SK-N-SH treated with all-trans-retinoic acid at 6 μM for 48 hours (cell line): ENCODE measurements at regions not wholly inside any gene's neighbourhood (a gene's known extent, or its start where the extent isn't known, plus 50 kb on each side); places are given as distances from the start of the nearest gene placed in this dataset.

Experiments
- ATAC-seq: fragments of 200-7000 bp; cut with Tn5 transposase; 3 replicates; pipeline ENCODE4 v1.9.1; 2020; ENCODE audit warnings: mild to moderate bottlenecking, moderate library complexity
- ARNTL ChIP-seq: fragments of 450-650 bp; formaldehyde crosslinking; IDR thresholded peaks from 2 replicates; pipeline ENCODE4 v1.5.0; 2020; ENCODE audit warnings: low read depth, mild to moderate bottlenecking, moderate library complexity, borderline replicate concordance
- BACH2 ChIP-seq: fragments of 250-450 bp; sonication (Bioruptor Pico); IDR thresholded peaks from 2 replicates; pipeline ENCODE4 v1.9.0; 2021; ENCODE audit warnings: mild to moderate bottlenecking, borderline replicate concordance
- CSDC2 ChIP-seq: fragments of 250-450 bp; sonication (Bioruptor Pico); IDR thresholded peaks from 2 replicates; pipeline ENCODE4 v1.5.0; 2020; ENCODE audit warnings: mild to moderate bottlenecking, moderate library complexity
- GLIS3 ChIP-seq: fragments of 250-450 bp; sonication (Bioruptor Pico); IDR thresholded peaks from 2 replicates; pipeline ENCODE4 v1.5.0; 2020; ENCODE audit warnings: mild to moderate bottlenecking, moderate library complexity
- ISL1 ChIP-seq: fragments of 250-450 bp; sonication (Bioruptor Pico); IDR thresholded peaks from 2 replicates; pipeline ENCODE4 v2.1.2; 2022; ENCODE audit warnings: mild to moderate bottlenecking, moderate library complexity
- OSR1 ChIP-seq: fragments of 250-450 bp; sonication (Bioruptor Pico); IDR thresholded peaks from 2 replicates; pipeline ENCODE4 v1.8.0; 2022; ENCODE audit warnings: moderate library complexity, mild to moderate bottlenecking, inconsistent platforms
- PPARA ChIP-seq: fragments of 250-450 bp; sonication (Bioruptor Pico); IDR thresholded peaks from 2 replicates; pipeline ENCODE4 v1.5.0; 2020; ENCODE audit warnings: mild to moderate bottlenecking, borderline replicate concordance
- RARB ChIP-seq: fragments of 250-450 bp; sonication (Bioruptor Pico); IDR thresholded peaks from 2 replicates; pipeline ENCODE4 v1.8.0; 2021; ENCODE audit warnings: mild to moderate bottlenecking, moderate library complexity
- SNAI2 ChIP-seq: fragments of 250-450 bp; sonication (Bioruptor Pico); IDR thresholded peaks from 2 replicates; pipeline ENCODE4 v1.5.0; 2020; ENCODE audit warnings: mild to moderate bottlenecking, moderate library complexity
- TCF4 ChIP-seq: fragments of 250-450 bp; sonication (Bioruptor Pico); IDR thresholded peaks from 2 replicates; pipeline ENCODE4 v1.8.0; 2021; ENCODE audit warnings: mild to moderate bottlenecking, moderate library complexity, borderline replicate concordance
- TOX ChIP-seq: fragments of 250-450 bp; sonication (Bioruptor Pico); IDR thresholded peaks from 2 replicates; pipeline ENCODE4 v1.8.0; 2021; ENCODE audit warnings: mild to moderate bottlenecking, moderate library complexity, borderline replicate concordance
- ZC3H10 ChIP-seq: fragments of 250-450 bp; sonication (Bioruptor Pico); IDR thresholded peaks from 2 replicates; pipeline ENCODE4 v1.5.1; 2021; ENCODE audit warnings: mild to moderate bottlenecking, moderate library complexity
- ZFP30 ChIP-seq: fragments of 450-650 bp; formaldehyde crosslinking; IDR thresholded peaks from 2 replicates; pipeline ENCODE4 v1.5.0; 2022; ENCODE audit warnings: mild to moderate bottlenecking, moderate library complexity
- ZNF565 ChIP-seq: fragments of 450-650 bp; formaldehyde crosslinking; conservative IDR thresholded peaks from 2 replicates; pipeline ENCODE4 v1.5.0; 2020; ENCODE audit warnings: low read depth, mild to moderate bottlenecking, moderate library complexity
- ZNF70 ChIP-seq: fragments of 450-650 bp; formaldehyde crosslinking; IDR thresholded peaks from 2 replicates; pipeline ENCODE4 v1.5.0; 2020; ENCODE audit warnings: mild to moderate bottlenecking, moderate library complexity
- ZNF8 ChIP-seq: fragments of 450-650 bp; formaldehyde crosslinking; IDR thresholded peaks from 2 replicates; pipeline ENCODE4 v1.5.0; 2020; ENCODE audit warnings: mild to moderate bottlenecking, moderate library complexity
- TF ChIP-seq, protein P1 (sequence below): fragments of 250-450 bp; sonication (Bioruptor Pico); IDR thresholded peaks from 2 replicates; pipeline ENCODE4 v1.8.0; 2020; ENCODE audit warnings: mild to moderate bottlenecking, moderate library complexity, borderline replicate concordance
- TF ChIP-seq, protein P2 (sequence below): fragments of 250-450 bp; sonication (Bioruptor Pico); IDR thresholded peaks from 2 replicates; pipeline ENCODE4 v1.5.0; 2020; ENCODE audit warnings: mild to moderate bottlenecking, moderate library complexity
- TF ChIP-seq, protein P3 (sequence below): fragments of 250-450 bp; sonication (Bioruptor Pico); IDR thresholded peaks from 2 replicates; pipeline ENCODE4 v1.5.1; 2020; ENCODE audit warnings: low read depth, mild to moderate bottlenecking, moderate library complexity
- TF ChIP-seq, protein P4 (sequence below): fragments of 250-450 bp; sonication (Bioruptor Pico); IDR thresholded peaks from 2 replicates; pipeline ENCODE4 v1.8.0; 2021; ENCODE audit warnings: low read depth, mild to moderate bottlenecking, moderate library complexity, borderline replicate concordance

DNA sequence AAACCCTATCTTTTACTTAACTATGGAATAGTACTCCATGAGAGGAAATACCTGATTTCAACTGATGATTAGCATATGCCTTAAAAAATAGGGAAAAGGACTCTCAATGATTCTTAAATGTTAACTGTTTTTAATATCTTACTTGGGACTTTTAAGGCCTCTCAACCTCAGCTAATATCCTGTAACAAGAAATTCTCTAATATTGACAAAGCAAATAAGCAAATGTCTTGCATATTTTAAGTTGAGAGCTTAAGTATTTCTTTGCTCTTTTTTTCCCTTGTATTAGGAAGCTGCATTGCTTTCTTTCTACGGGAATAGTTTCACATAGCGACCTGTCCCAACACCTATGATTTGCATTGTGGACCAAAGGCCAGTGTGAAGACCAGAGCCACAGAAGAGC, 249.9 kb downstream of the BCAT1 start:
- TF ChIP-seq PPARA (CRISPR knock-in tag) (no peak), CSDC2 (no peak), ARNTL (CRISPR knock-in tag) (no peak)

DNA sequence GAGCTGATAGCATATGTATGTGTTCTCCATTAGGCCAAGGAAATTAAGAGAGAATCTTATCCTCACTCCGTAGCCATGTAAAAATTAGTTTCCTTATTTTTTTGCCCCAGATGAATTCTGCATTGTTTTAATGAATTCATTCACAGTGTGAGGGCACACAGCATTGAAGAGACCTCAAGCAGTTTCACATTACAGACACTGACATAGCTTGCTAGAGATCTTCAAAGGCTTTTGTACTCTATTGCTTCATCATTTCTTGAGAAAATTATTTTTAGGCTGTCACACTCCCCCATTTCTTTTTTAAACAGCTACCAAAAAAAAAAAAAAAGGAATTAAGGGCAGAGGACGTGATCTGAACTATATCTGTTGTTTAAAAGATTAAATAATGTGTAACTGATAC, 251.1 kb downstream of the BCAT1 start:
- TF ChIP-seq ZNF8 (CRISPR knock-in tag) (no peak), TCF4 (CRISPR knock-in tag) (no peak), ISL1 (CRISPR knock-in tag) (no peak), GLIS3 (CRISPR knock-in tag) (no peak), ARNTL (CRISPR knock-in tag) (no peak), OSR1 (CRISPR knock-in tag) (no peak), ZC3H10 (CRISPR knock-in tag) (no peak), ZNF565 (no peak), PPARA (CRISPR knock-in tag) (no peak), ZFP30 (no peak), SNAI2 (CRISPR knock-in tag) (no peak), ZNF70 (no peak), TOX (CRISPR knock-in tag) (no peak), BACH2 (CRISPR knock-in tag) (no peak)
- TF ChIP-seq, protein P1, sequence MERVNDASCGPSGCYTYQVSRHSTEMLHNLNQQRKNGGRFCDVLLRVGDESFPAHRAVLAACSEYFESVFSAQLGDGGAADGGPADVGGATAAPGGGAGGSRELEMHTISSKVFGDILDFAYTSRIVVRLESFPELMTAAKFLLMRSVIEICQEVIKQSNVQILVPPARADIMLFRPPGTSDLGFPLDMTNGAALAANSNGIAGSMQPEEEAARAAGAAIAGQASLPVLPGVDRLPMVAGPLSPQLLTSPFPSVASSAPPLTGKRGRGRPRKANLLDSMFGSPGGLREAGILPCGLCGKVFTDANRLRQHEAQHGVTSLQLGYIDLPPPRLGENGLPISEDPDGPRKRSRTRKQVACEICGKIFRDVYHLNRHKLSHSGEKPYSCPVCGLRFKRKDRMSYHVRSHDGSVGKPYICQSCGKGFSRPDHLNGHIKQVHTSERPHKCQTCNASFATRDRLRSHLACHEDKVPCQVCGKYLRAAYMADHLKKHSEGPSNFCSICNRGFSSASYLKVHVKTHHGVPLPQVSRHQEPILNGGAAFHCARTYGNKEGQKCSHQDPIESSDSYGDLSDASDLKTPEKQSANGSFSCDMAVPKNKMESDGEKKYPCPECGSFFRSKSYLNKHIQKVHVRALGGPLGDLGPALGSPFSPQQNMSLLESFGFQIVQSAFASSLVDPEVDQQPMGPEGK (CRISPR knock-in tag): no peak
- TF ChIP-seq, protein P2, sequence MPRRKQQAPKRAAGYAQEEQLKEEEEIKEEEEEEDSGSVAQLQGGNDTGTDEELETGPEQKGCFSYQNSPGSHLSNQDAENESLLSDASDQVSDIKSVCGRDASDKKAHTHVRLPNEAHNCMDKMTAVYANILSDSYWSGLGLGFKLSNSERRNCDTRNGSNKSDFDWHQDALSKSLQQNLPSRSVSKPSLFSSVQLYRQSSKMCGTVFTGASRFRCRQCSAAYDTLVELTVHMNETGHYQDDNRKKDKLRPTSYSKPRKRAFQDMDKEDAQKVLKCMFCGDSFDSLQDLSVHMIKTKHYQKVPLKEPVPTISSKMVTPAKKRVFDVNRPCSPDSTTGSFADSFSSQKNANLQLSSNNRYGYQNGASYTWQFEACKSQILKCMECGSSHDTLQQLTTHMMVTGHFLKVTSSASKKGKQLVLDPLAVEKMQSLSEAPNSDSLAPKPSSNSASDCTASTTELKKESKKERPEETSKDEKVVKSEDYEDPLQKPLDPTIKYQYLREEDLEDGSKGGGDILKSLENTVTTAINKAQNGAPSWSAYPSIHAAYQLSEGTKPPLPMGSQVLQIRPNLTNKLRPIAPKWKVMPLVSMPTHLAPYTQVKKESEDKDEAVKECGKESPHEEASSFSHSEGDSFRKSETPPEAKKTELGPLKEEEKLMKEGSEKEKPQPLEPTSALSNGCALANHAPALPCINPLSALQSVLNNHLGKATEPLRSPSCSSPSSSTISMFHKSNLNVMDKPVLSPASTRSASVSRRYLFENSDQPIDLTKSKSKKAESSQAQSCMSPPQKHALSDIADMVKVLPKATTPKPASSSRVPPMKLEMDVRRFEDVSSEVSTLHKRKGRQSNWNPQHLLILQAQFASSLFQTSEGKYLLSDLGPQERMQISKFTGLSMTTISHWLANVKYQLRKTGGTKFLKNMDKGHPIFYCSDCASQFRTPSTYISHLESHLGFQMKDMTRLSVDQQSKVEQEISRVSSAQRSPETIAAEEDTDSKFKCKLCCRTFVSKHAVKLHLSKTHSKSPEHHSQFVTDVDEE (CRISPR knock-in tag): no peak
- TF ChIP-seq, protein P3, sequence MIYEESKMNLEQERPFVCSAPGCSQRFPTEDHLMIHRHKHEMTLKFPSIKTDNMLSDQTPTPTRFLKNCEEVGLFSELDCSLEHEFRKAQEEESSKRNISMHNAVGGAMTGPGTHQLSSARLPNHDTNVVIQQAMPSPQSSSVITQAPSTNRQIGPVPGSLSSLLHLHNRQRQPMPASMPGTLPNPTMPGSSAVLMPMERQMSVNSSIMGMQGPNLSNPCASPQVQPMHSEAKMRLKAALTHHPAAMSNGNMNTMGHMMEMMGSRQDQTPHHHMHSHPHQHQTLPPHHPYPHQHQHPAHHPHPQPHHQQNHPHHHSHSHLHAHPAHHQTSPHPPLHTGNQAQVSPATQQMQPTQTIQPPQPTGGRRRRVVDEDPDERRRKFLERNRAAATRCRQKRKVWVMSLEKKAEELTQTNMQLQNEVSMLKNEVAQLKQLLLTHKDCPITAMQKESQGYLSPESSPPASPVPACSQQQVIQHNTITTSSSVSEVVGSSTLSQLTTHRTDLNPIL (CRISPR knock-in tag): no peak
- TF ChIP-seq, protein P4, sequence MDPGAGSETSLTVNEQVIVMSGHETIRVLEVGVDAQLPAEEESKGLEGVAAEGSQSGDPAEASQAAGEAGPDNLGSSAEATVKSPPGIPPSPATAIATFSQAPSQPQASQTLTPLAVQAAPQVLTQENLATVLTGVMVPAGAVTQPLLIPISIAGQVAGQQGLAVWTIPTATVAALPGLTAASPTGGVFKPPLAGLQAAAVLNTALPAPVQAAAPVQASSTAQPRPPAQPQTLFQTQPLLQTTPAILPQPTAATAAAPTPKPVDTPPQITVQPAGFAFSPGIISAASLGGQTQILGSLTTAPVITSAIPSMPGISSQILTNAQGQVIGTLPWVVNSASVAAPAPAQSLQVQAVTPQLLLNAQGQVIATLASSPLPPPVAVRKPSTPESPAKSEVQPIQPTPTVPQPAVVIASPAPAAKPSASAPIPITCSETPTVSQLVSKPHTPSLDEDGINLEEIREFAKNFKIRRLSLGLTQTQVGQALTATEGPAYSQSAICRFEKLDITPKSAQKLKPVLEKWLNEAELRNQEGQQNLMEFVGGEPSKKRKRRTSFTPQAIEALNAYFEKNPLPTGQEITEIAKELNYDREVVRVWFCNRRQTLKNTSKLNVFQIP (CRISPR knock-in tag): no peak
- ATAC-seq: no peak

More for the DNA sequence above, 249.9 kb downstream of the BCAT1 start:
- no peak for ATAC-seq

DNA sequence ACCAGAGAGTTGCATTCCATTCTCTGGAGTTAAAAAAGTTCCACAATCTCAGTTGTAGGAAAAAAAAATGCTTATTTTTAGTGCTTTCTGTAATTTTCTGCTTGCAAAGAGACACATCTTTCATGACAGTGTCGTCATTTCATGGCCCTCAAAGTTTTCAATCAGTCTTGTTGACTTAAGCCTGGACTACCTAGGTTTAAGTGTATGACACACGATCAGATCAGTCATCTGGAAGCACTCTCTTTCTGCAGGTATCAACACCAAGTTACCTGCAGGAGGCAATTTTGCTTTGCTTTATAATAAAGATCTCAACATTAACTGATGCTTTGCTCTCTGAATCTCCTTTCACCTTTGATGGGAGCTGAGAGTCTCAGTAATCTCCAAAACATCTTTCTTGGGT, 251.6 kb downstream of the BCAT1 start:
- TF ChIP-seq ZNF565 (no peak), RARB (CRISPR knock-in tag) (no peak), CSDC2 (no peak), ISL1 (CRISPR knock-in tag) (no peak), GLIS3 (CRISPR knock-in tag) (no peak), ZC3H10 (CRISPR knock-in tag) (no peak), BACH2 (CRISPR knock-in tag) (no peak)
- TF ChIP-seq, protein P1 (CRISPR knock-in tag): no peak
- no peak for ATAC-seq
